SU-DHL-6 (cell line): ENCODE measurements at regions not wholly inside any gene's neighbourhood (a gene's known extent, or its start where the extent isn't known, plus 50 kb on each side); places are given as distances from the start of the nearest gene placed in this dataset.

Experiments
- H2AFZ ChIP-seq: fragments of 200-600 bp; sonication (generic); 2 replicates; pipeline ENCODE4 v1.6.1; 2014; ENCODE audit warnings: low read depth, mild to moderate bottlenecking, moderate library complexity, mixed read lengths, antibody characterized with exemption, low read length; ENCODE audit not compliant: severe bottlenecking
- H3F3A ChIP-seq: fragments of 200-600 bp; shearing (Covaris generic); 2 replicates; pipeline ENCODE4 v1.6.0; 2016; ENCODE audit warnings: antibody characterized with exemption, mild to moderate bottlenecking; ENCODE audit not compliant: insufficient read depth
- H3K27ac ChIP-seq: fragments of 200-600 bp; sonication (generic); 2 replicates; pipeline ENCODE4 v1.5.1; 2016; ENCODE audit warnings: low read depth, mild to moderate bottlenecking, low read length, moderate library complexity, mixed read lengths
- H3K27me3 ChIP-seq: fragments of 200-600 bp; sonication (generic), shearing (Covaris generic); 2 replicates; pipeline ENCODE4 v1.6.0; 2014; ENCODE audit warnings: mild to moderate bottlenecking, low read length
- H3K36me3 ChIP-seq: fragments of 200-600 bp; sonication (generic); 2 replicates; pipeline ENCODE4 v1.6.1; 2014; ENCODE audit warnings: mild to moderate bottlenecking, low read length, mixed read lengths
- H3K4me2 ChIP-seq: fragments of 300-600, 200-600 bp; shearing (Covaris generic), sonication (generic); 2 replicates; pipeline ENCODE4 v1.6.0; 2014; ENCODE audit warnings: low read length, low read depth, mild to moderate bottlenecking; ENCODE audit not compliant: poor library complexity, severe bottlenecking
- H3K4me3 ChIP-seq: fragments of 200-600 bp; sonication (generic); 2 replicates; pipeline ENCODE4 v1.5.1; 2014; ENCODE audit warnings: antibody characterized with exemption, low read length, mild to moderate bottlenecking, mixed read lengths; ENCODE audit not compliant: insufficient read depth, poor library complexity, severe bottlenecking
- H3K79me2 ChIP-seq: fragments of 200-600 bp; sonication (generic); 2 replicates; pipeline ENCODE4 v1.6.1; 2014; ENCODE audit warnings: mild to moderate bottlenecking, low read length, moderate library complexity; ENCODE audit not compliant: insufficient read depth
- H3K9ac ChIP-seq: fragments of 200-600 bp; sonication (generic); 2 replicates; pipeline ENCODE4 v1.7.0; 2014; ENCODE audit warnings: mild to moderate bottlenecking, low read length
- H3K9me2 ChIP-seq: fragments of 200-600 bp; sonication (generic); replicated peaks from 2 replicates; pipeline ENCODE4 v1.6.1; 2014; ENCODE audit warnings: low read length; ENCODE audit not compliant: insufficient read depth
- H3K9me3 ChIP-seq: fragments of 200-600 bp; sonication (generic); 2 replicates; pipeline ENCODE4 v1.6.1; 2014; ENCODE audit warnings: low read length, mixed read lengths; ENCODE audit not compliant: insufficient read depth
- H4K20me1 ChIP-seq: fragments of 200-600 bp; sonication (generic); 2 replicates; pipeline ENCODE4 v1.6.1; 2014; ENCODE audit warnings: low read depth, mild to moderate bottlenecking, antibody characterized with exemption, low read length, moderate library complexity, mixed read lengths
- CTCF ChIP-seq: fragments of 200-600 bp; sonication (generic); IDR thresholded peaks from one replicate; pipeline ENCODE4 v1.5.1; 2017; ENCODE audit warnings: antibody characterized with exemption, mild to moderate bottlenecking, low read length, moderate library complexity; ENCODE audit not compliant: insufficient read depth, poor library complexity, severe bottlenecking
- EZH2phosphoT487 ChIP-seq: fragments of 200-600 bp; sonication (generic), shearing (Covaris generic); conservative IDR thresholded peaks from 2 replicates; pipeline ENCODE4 v1.6.1; 2018; ENCODE audit warnings: mild to moderate bottlenecking, antibody characterized with exemption, low read length, moderate library complexity, mixed read lengths

- peak overlapping the region; percentile 29 for H2AFZ ChIP-seq
- H3K36me3 ChIP-seq, result 0 out of 2 replicates have a peak, but pooled peaks cover 7% of the 10 kb centered on the region
- no peaks in the 10 kb centered on the region for H3K79me2 ChIP-seq
- peak overlapping the region; percentile 50 for H3K4me2 ChIP-seq
- peak overlapping the region; percentile 62; the same call in 1 of the 2 replicates for H3K27ac ChIP-seq
- H3K27me3 ChIP-seq, result no peaks in the 10 kb centered on the region
- no peaks in the 10 kb centered on the region for H4K20me1 ChIP-seq
- H3K4me3 ChIP-seq, result no peak overlapping the region
- H3F3A ChIP-seq, result no peaks in the 10 kb centered on the region
- TF ChIP-seq CTCF (no peak), EZH2phosphoT487 (no peak)
- H3K9ac ChIP-seq, result no peak overlapping the region
- no peaks in the 10 kb centered on the region for H3K9me2 ChIP-seq
- H3K9me3 ChIP-seq, result no peaks in the 10 kb centered on the region
Observed at GRCh38 chr1:82542766-82543165, 742.0 kb downstream of the ADGRL2 start.

GRCh38 chr1:82542141-82542540, 741.4 kb downstream of the ADGRL2 start:
- TF ChIP-seq CTCF (no peak), EZH2phosphoT487 (no peak)
- H3K9me3 ChIP-seq, result no peaks in the 10 kb centered on the region
- H3K9ac ChIP-seq, result no peak overlapping the region
- H3F3A ChIP-seq, result no peaks in the 10 kb centered on the region
- H3K4me2 ChIP-seq, result peak overlapping the region; percentile 50
- H3K27me3 ChIP-seq, result no peaks in the 10 kb centered on the region
- H3K4me3 ChIP-seq, result no peak overlapping the region
- H2AFZ ChIP-seq, result peak overlapping the region; percentile 29
- no peak overlapping the region for H3K27ac ChIP-seq
- H3K36me3 ChIP-seq, result 0 out of 2 replicates have a peak, but pooled peaks cover 7% of the 10 kb centered on the region
- H4K20me1 ChIP-seq, result no peaks in the 10 kb centered on the region
- H3K79me2 ChIP-seq, result no peaks in the 10 kb centered on the region
- H3K9me2 ChIP-seq, result no peaks in the 10 kb centered on the region

- no peaks in the 10 kb centered on the region for H3K9me2 ChIP-seq
Observed at GRCh38 chr1:82540006-82540405, 739.3 kb downstream of the ADGRL2 start.

More at GRCh38 chr1:82540006-82540405, 739.3 kb downstream of the ADGRL2 start:
- no peak overlapping the region for H3K27ac ChIP-seq
- TF ChIP-seq CTCF (no peak), EZH2phosphoT487 (no peak)
- H3F3A ChIP-seq, result no peaks in the 10 kb centered on the region
- no peaks in the 10 kb centered on the region for H3K9me3 ChIP-seq
- H3K4me3 ChIP-seq, result no peak overlapping the region
- no peaks in the 10 kb centered on the region for H3K79me2 ChIP-seq
- H3K27me3 ChIP-seq, result no peaks in the 10 kb centered on the region
- no peak overlapping the region for H3K4me2 ChIP-seq
- no peak overlapping the region for H2AFZ ChIP-seq
- H3K9ac ChIP-seq, result no peak overlapping the region
- no peaks in the 10 kb centered on the region for H4K20me1 ChIP-seq
- 0 out of 2 replicates have a peak, but pooled peaks cover 7% of the 10 kb centered on the region for H3K36me3 ChIP-seq
